ENCODE measurements at regions not wholly inside any gene's neighbourhood (a gene's known extent, or its start where the extent isn't known, plus 50 kb on each side); places are given as distances from the start of the nearest gene placed in this dataset.
A peak's percentile ranks its signal among the peaks of the same experiment; 100 is the strongest.
"Not testable (repeated sequence)": the region's sequence is repeated elsewhere in the genome, so short reads cannot be mapped to it uniquely, and the experiment has no call there.

DNA sequence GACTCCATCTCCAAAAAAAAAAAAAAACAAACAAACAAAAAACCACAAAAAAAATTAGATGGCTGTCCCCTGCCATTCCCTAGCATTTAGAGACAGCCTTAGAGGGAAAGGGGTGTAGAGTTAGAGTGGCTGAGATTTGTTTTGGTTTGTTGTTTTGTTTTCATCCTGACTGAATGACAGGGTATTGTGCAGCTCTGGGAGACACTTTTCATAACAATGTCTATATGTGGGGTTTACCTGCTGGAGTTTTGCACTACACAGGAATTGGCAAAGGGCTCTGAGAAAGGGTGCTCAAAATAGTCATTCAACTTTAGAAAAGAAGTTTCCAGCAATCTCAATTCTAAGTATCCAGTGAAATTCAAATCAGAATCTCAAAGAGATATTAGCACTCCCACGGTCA, 732.5 kb upstream of the CHAC2 start:
- DNase-seq (ENCODE audit: low read depth, low spot score) = no peak

DNA sequence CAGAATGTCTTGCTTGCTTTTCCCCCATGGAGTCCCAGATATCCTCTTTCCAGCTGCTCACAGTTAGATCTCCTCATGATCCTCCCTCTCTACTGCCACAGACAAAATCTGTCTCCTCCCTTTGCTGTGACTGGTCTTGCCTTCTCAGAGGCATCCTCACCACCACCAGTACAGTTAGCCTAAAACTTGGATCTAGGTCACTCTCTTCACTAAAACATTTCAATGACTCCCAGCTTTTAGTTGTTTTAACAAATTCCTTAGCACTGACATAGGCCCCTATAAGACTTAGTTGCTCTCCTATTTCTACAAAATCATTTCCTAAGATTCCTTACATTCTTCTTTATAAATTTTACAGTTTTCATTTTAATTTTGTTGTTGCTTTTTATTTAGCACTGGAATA, 734.2 kb upstream of the CHAC2 start:
- no peak for DNase-seq (ENCODE audit: low read depth, low spot score)

DNA sequence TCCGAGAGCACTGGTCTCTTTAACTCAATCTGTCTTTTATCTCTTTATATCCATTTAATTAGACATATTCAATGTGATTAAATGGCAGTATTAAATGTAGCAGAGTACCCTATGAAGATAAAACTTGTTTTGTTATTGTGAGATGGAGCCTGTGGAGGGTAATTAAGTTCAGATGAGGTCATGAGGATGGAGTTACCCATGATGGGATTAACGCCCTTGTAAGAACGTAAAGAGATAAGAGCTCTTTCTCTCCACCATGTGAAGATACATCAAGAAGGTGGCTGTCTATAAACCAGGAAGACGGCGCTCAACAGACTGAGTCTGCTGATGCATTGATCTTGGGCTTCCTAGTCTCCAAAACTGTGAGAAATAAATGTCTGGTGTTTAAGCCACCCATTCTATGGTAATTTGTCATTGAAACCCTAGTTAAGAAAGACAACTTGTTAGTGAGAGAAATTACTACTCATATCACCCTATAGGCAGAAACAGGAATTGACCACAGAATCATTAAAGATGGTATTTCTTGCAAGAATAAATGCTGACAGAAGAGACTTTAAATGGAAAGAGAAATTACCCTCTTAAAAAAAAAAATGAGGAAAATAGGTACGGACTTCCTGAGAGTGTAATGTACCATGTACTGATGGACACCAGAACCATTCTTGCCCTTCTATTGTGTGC, 738.7 kb upstream of the CHAC2 start:
- no peak for DNase-seq (ENCODE audit: low read depth, low spot score)

DNA sequence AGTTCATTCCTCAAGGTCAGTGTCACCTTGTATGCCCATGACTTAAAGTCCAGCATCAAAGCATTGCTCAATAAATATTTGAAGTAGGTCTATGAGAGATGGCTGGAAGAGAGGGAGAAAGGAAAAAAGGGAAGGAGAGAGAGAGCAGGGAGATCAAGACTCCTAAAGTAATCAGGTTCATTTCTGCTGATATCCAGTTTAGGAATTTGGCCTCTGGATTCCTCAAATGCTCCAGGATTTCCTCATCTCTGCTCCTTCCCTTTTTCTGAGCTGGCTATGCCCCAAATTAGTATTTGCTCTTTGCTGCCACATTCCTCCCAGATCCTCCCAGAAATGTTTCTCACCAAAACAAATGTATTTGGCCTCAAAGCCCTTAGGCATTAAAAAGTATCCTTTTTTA, 739.4 kb upstream of the CHAC2 start:
- DNase-seq (ENCODE audit: low read depth, low spot score) = no peak

DNA sequence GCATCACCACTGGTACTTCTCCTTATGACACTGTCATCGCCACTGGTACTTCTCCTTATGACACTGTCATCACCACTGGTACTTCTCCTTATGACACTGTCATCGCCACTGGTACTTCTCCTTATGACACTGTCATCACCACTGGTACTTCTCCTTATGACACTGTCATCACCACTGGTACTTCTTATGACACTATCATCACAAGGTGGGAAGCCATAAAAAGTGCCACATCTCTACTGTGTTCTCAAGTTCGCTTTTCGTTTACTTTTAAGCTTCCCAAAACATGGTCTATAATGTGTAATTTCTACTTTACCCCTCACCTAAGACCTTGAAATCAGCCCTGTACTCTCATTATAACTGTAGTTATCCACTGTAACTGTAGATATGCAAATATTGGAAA, 745.4 kb upstream of the CHAC2 start:
- not testable (repeated sequence) for DNase-seq (ENCODE audit: low read depth, low spot score)

DNA sequence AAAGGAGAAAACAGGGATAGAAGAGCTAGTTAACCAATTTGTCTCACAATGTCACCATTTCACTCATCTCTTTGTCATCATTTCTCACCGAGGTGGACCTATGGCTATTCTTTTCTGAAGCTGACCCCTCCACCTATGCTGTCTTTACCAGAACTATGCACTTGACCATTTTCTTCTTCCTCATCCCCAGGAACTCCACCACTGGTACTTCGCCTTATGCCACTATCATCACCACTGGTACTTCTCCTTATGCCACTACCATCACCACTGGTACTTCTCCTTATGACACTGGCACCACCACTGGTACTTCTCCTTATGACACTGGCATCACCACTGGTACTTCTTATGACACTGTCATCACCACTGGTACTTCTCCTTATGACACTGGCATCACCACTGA, 745.8 kb upstream of the CHAC2 start:
- DNase-seq (ENCODE audit: low read depth, low spot score) = no peak

DNA sequence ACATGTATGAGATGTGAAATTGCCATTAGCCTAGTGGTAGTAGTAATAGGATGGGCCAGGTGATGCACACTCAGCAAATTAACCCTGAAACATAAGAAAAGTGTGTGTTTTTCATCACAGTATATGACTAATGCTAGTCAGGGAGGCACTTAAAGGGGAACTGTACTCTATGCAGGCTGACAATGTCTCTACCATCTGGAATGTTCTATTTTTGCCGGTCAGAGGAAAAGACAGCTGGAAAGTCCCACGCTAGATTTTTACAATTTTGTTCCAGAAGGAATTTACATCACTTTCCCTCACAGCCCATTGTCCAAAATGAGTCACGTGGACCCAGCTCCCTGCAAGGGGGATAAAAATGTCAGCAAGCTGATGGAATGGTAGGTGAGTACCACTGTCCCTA, 746.3 kb upstream of the CHAC2 start:
- no peak for DNase-seq (ENCODE audit: low read depth, low spot score)

DNA sequence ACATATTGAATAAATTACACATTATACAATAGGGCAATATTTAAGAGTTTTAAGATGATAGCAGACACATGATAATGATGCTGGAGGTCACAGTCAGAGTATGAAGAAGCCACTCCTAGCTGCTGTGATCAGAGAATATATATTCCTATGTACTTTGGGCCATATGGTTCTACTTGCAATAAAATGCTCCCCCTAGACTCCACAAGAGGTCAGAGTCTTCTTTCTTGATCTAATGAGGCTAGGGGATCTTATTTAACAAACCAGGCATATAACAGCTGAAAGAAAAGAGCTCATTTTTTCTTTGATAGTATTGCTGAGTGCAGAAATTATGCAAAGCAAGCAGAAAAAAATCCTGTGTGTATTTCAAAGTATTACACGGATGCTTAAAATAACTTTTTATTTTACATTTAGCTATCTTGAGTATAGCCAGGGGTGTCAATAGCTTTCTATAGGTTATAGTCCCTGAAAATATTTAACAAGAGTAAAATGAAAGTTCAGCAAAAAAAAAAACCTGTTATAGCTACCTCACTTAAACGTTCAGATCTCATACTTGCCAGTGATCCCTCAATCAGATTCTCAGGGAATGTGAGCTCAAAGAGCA, 748.7 kb upstream of the CHAC2 start:
- no peak for DNase-seq (ENCODE audit: low read depth, low spot score)

DNA sequence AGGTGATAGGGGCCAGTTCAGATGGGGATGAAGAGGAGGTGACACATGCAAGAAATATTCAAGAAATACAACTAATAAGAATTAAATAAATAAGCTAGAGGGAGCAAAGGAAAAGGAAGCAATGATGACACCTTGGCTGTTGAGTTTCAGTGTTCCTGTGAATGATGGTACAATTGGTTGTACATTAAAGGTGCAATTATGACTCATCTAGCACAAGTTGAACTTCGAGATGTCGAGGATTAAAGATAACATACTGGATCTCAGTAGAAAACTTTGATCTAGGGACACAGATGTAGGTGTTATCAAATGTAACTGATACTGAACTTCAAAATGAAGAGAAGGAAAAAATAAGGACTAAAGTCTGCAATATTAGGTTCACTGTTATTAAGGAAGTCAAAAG, 760.6 kb upstream of the CHAC2 start:
- DNase-seq (ENCODE audit: low read depth, low spot score) = no peak

DNA sequence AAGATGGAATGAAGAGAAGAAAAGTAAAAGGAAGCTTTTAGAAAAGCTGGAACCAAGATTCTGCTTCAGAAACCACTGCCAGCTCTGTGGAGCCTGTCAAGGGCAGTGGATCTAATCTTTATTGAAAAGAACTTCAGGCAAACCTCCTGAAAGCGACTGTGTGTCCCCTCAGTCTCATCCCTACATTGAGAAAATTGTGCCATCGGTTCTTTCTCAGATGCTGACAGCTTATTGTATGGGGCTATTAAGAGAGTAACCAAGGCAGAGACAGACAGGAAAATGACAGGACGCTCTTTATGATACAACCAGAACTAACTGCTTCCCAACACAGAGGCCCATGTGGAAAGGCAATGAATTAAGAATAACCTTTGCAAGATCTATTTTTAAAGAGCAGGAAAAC, 763.2 kb upstream of the CHAC2 start:
- no peak for DNase-seq (ENCODE audit: low read depth, low spot score)

DNA sequence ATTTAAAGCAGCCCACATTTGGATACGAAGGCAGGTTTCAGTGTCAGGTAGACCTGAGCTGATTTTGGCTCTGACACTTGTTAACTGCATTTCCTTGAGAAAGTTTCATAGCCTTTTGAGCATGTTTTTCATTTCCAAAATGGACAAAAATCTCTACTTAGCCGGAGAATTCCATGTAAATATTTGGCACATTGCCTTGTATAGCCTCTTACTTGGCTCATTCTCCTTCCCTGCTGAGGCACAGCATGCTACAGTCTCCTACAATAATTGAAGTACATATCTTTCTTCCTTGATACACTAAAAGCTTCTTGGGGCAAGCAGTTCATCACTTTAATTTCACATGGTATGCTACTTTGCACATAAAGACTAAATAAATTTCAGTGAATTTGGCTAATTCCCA, 772.2 kb upstream of the CHAC2 start:
- DNase-seq (ENCODE audit: low read depth, low spot score) = peak; percentile 23

DNA sequence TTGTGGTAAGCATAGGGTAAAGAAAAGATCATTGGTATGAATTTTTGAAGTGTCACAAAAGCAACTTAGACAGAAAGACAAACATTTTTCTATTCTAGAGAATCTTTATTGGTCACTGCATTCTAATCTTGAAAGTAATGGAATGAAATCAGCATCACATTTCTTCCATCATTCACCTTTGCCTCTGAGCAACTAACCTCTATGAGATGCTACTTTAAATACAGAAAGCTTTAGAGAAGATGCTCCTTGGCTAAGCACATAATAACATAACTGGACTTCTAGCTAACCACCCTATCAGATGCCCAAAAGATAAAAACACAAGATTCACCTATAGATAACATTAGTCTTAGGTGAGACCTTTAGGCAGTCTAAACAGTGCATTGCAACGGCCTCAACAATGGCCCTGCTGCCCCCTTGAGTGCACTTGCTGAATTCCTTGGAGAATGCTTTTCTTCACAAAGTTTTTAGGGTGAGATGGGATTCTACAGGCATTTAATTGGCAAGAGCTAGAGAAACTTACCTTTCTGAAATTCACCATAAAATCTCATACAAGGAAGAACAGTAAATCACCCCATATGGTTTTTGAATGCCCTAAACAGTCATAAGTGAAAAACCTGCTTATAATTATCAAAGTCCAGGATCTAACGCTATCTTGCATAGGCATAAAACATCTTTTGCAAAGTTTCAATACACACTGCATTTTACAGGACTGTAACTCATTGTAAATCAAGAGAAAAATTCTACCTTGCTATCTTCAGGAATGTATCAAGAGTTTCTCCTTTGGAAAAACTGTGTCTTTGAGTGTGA, 791.3 kb upstream of the CHAC2 start:
- no peak for DNase-seq (ENCODE audit: low read depth, low spot score)

DNA sequence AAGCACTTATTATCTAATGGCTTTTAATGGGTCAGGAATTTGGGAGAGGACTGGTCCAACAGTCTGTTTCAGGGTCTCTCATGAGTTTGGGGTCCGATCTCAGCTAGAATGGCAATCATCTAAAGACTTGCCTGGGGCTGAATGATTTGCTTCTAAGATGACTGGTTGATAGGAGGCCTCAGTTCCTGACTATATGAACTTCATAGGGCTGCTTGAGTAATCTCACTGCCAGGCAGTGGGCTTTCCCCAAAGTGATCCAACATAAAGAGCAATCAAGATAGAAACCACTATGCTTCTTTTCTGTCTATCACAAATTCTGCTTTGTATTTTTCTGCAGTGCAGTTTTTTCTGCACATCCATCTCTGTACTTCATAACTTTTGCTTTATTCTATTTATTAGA, 793.5 kb upstream of the CHAC2 start:
- no peak for DNase-seq (ENCODE audit: low read depth, low spot score)

DNA sequence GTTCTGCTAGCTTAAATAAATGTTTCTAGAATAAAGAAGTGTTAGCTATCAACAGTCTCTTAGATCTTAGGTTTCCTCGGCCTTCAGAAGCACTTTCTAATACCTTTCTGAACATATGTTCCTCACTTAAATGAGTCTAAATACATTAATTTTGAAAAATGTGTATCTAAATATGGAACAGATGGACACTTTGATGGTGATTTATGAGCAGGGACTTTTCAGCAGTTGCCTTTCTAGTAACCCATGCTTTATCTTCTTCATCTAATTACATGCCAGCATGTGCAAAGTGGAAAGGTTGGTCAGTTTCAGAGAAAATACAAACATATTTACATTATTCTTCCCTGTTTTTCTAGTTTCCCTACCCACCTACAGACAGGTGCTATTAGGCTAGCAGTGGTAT, 797.0 kb upstream of the CHAC2 start:
- DNase-seq (ENCODE audit: low read depth, low spot score) = no peak

DNA sequence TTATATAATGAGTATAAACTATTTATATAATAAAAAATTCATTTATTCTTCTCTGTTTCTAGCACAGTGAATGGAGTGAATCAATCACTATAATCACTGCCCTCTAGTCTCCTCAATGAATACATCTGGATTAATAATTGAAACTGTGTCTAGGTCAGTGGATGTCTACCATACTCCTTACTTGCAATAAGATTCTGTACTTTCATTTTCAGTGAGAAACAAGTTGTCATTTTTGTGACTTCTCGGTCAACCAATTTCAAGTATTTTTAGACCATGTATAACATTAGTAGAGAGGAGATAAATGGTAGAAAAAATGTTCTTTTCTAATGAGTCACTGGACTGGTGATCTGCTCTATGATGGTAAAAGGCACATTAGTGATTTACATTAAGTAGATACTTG, 799.6 kb upstream of the CHAC2 start:
- DNase-seq (ENCODE audit: low read depth, low spot score) = no peak

DNA sequence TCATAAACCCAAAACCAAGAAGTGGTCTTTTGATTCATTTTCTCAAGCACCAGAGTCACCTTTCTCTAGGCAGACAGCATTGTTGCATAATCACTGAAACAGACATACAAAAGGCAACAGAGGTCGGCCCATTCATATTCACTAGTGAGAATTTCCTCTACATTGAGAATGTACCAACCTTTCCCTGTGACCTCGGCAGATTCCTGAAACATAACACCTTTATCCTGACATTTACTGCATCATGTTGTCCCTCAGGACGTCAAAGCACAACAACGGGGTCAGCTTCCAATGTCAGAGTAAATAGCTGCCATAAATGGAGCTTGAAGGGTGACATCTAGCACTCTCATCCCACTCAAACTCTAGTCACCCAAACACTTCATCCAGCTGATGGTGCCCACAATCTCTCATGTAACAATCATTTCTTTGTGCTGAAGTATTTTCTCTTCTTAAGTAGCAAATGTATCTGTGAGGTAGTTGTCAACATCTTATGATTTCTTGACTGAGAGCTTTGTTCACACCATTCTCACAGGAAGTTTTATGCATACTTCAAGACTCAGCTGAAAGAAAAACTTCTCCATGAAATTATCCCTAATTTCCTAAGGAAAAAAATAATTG, 802.6 kb upstream of the CHAC2 start:
- no peak for DNase-seq (ENCODE audit: low read depth, low spot score)

DNA sequence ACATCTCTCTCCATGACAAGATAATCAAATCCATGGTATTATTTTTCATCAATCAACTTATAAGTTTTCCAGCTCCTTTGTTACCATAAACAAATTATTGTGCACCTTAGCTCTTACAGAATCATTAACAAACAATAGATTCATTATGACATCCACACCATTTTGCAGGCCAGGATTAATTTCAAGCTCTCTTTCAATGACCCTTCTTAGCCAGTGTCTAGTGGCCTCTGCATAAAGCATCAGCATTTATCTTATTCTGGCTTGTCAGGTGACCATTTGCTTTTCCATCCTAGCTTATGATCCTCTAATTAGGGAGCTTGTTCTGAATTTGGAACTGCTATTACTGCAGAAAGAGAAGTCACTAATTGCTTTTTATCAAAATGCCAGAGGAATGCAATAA, 806.2 kb upstream of the CHAC2 start:
- no peak for DNase-seq (ENCODE audit: low read depth, low spot score)

DNA sequence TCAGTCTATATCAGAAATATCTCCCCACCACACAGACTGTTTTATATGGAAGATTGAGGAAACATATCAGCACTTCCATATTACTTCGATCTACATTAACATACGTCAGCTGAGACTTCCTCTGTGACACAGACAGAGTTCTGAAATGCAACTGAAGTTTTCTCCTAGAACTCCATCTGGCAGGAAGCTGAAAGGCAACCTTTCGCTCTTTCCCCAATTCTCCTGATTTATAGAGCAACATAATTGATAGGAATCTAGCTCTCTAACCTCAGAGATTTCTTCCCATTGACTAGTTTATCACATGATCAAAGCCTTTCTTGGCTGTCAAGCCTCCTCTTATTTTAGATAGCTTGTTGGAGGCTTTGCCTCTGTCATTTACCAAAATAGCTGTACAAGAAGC, 806.7 kb upstream of the CHAC2 start:
- no peak for DNase-seq (ENCODE audit: low read depth, low spot score)

DNA sequence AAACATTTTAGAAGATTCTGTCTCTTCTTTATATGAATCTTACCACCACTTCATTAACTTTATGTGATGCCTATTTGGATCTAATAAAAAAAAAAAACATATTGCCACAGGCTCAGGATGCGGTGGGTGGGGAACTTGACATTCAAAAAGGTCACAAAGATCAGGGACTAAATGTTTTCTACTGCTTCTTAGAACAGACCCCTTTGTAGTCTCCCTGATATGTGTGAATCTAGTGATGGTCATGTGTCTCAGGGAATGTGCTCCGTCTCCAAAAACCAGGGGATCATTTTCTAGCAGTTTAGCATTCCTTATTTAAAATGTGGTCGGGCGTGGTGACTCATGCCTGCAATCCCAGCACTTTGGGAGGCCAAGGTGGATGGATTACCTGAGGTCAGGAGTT, 807.8 kb upstream of the CHAC2 start:
- DNase-seq (ENCODE audit: low read depth, low spot score) = no peak

DNA sequence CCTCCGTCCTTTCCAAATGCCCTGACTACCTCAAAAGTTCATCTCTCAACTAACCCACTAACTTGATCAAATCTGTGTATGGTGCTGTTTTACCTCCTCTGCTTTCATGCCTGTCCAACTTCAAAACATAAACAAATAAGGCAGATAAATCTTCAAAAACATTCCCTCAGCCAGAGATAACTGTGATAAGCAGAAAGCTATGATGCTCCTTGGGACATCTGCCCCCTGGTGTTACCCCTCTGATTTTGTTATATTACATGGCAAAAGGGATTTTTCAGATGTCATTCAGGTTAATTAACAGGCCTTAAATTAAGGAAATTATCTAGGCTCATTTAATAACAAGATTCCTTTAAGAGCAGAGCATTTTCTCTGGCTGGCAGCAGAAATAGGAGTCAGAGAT, 810.8 kb upstream of the CHAC2 start:
- no peak for DNase-seq (ENCODE audit: low read depth, low spot score)

DNA sequence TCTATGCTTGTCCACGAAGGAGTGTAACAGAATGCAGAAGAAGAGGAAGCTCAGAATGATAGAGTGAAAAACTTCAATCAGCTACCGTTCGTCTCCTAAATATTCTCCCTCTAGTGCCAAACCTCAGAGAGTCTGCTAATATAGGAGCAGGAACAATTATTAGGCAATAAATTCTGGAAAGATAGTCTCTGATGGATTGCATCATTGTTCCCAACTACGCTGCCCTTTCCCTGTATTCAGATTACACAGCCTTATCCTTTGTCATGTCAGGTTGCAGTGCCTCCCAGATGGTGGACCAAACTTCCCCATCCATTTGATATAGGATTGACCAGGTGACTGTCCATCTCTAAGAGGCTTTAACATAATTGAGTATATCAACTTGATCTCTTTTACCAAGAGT, 811.5 kb upstream of the CHAC2 start:
- DNase-seq (ENCODE audit: low read depth, low spot score) = no peak

DNA sequence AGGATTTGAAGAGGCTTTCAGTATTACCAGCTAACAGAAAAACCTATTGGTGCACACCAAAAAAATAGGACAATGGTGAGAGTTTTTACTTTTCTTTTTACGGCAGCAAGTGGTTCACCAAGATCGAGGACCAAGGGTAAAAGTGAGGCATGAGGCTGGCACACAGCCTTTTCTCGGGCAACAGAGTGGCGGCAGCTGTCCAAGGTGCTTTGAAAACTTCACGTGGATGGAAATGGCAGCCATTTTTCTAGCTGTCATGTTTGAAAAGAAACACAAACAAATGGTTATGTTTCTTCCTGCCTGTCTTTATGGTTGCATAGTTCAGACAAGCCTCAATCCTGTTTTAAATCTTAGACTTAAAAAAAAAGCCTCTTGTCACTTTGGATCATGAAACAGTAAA, 812.5 kb upstream of the CHAC2 start:
- no peak for DNase-seq (ENCODE audit: low read depth, low spot score)

DNA sequence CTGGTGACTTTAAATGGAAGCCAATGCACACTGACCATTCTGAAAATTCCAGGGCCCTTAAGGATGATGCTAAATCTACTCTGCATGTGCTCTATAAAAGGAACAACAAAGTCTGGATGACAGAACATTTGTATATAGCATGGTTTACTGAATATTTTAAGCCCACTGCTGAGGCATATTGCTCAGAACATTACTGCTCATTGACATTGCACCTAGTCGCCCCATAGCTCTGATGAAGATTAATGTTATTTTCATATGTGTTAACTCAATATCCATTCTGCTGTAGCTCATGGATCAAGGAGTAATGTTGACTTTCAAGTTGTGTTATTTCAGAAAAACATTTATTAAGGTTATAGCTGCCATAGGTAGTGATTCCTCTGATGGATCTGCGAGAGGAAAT, 827.5 kb upstream of the CHAC2 start:
- DNase-seq (ENCODE audit: low read depth, low spot score) = no peak
